ENCODE measurements at regions not wholly inside any gene's neighbourhood (a gene's known extent, or its start where the extent isn't known, plus 50 kb on each side); places are given as distances from the start of the nearest gene placed in this dataset.
"Not testable (repeated sequence)": the region's sequence is repeated elsewhere in the genome, so short reads cannot be mapped to it uniquely, and the experiment has no call there.

DNA sequence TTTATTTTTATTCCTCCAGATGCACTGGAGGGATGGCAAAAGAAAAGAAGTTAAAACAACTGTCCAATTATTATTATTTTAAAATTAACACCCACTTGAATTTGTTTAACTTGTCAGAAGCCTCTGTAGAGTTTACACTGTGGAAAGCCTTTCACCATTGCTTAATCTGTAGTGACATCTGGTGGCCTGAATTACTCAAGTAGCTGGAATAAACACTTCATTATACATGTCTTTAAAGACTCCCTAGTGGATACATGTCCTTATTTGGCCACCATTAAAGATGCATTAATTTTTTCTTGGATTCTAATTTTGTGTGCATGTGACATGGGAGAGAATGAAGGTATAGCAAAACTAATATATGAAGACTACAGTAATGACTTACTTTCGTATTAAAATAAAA lies 1496.5 kb downstream of the FAM181B start:
- Histone ChIP-seq H3K36me3 (ENCODE audit: insufficient read depth, insufficient read length, low read length) (no peaks in the 10 kb centered on the region), H3K4me3 (ENCODE audit: insufficient read length, low read depth) (no peak overlapping the region), H3K9ac (ENCODE audit: insufficient read length, low read depth) (no peak overlapping the region), H3K27me3 (ENCODE audit: insufficient read depth, insufficient read length) (no peaks in the 10 kb centered on the region), H3K9me3 (ENCODE audit: insufficient read depth, low read length) (no peaks in the 10 kb centered on the region), H3K4me1 (ENCODE audit: insufficient read depth, insufficient read length) (no peaks in the 10 kb centered on the region)
- DNase-seq (ENCODE audit: low read depth, low spot score), result peak; percentile 20
- TF ChIP-seq ZNF274 (IDR thresholded peaks at IDR 0.05; ENCODE audit: low read depth, low read length) (no peak), YY1 (IDR thresholded peaks at IDR 0.05; ENCODE audit: insufficient read depth, insufficient read length) (no peak), SUZ12 (IDR thresholded peaks at IDR 0.05; ENCODE audit: extremely low read depth, insufficient read depth, insufficient read length) (no peak)

DNA sequence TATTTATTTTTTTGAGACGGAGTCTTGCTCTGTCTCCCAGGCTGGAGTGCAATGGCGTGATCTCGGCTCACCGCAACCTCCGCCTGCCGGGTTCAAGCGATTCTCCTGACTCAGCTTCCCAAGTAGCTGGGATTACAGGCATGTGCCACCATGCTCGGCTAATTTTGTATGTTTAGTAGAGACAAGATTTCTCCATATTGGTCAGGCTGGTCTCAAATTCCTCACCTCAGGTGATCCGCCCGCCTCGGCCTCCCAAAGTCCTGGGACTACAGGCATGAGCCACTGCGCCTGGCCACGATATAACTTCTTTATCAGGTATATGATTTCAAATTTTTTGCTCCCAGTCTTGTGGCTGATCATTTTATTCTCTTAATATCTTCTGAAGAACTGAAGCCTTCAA lies 1506.3 kb downstream of the FAM181B start:
- H3K27me3 ChIP-seq (ENCODE audit: insufficient read depth, insufficient read length); DNase-seq (ENCODE audit: low read depth, low spot score); H3K4me3 ChIP-seq (ENCODE audit: insufficient read length, low read depth); H3K9me3 ChIP-seq (ENCODE audit: insufficient read depth, low read length); H3K4me1 ChIP-seq (ENCODE audit: insufficient read depth, insufficient read length); H3K36me3 ChIP-seq (ENCODE audit: insufficient read depth, insufficient read length, low read length); H3K9ac ChIP-seq (ENCODE audit: insufficient read length, low read depth): not testable (repeated sequence)

- H3K9me3 ChIP-seq (ENCODE audit: insufficient read depth, low read length), result no peaks in the 10 kb centered on the region
- H3K4me1 ChIP-seq (ENCODE audit: insufficient read depth, insufficient read length), result no peaks in the 10 kb centered on the region
- no peak for DNase-seq (ENCODE audit: low read depth, low spot score)
- H3K27me3 ChIP-seq (ENCODE audit: insufficient read depth, insufficient read length), result no peaks in the 10 kb centered on the region
- TF ChIP-seq ZNF274 (IDR thresholded peaks at IDR 0.05; ENCODE audit: low read depth, low read length), result no peak
- no peak for TF ChIP-seq YY1 (IDR thresholded peaks at IDR 0.05; ENCODE audit: insufficient read depth, insufficient read length)
- TF ChIP-seq SUZ12 (IDR thresholded peaks at IDR 0.05; ENCODE audit: extremely low read depth, insufficient read depth, insufficient read length), result no peak
- no peak overlapping the region for H3K4me3 ChIP-seq (ENCODE audit: insufficient read length, low read depth)
- H3K36me3 ChIP-seq (ENCODE audit: insufficient read depth, insufficient read length, low read length), result no peaks in the 10 kb centered on the region
- no peak overlapping the region for H3K9ac ChIP-seq (ENCODE audit: insufficient read length, low read depth)
These were observed 1509.3 kb downstream of the FAM181B start for GRCh38 chr11:81224396-81224795.

DNA sequence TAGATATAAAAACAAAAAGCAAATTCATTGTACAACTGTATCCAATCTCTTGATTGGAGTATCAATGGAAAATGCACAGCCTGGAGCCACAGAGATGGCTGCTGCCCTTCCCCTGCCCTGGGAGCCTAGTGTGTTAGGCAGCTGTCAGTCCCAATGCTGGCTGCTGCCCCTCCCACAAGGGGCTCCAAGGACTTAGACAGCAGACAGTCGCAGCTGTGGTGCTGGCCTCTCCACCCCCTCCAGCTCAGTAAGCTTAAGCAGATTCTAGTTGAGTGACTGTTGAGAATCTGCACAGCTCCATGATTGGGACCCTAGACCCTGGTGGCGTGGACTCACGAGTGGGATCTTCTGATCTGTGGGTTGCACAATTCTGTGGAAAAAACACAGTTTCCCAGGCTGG lies 1511.2 kb downstream of the FAM181B start:
- no peak for TF ChIP-seq SUZ12 (IDR thresholded peaks at IDR 0.05; ENCODE audit: extremely low read depth, insufficient read depth, insufficient read length)
- no peak for TF ChIP-seq ZNF274 (IDR thresholded peaks at IDR 0.05; ENCODE audit: low read depth, low read length)
- TF ChIP-seq YY1 (IDR thresholded peaks at IDR 0.05; ENCODE audit: insufficient read depth, insufficient read length), result no peak
- H3K36me3 ChIP-seq (ENCODE audit: insufficient read depth, insufficient read length, low read length), result no peaks in the 10 kb centered on the region
- no peak for DNase-seq (ENCODE audit: low read depth, low spot score)
- H3K9me3 ChIP-seq (ENCODE audit: insufficient read depth, low read length), result no peaks in the 10 kb centered on the region
- H3K4me3 ChIP-seq (ENCODE audit: insufficient read length, low read depth), result no peak overlapping the region
- no peaks in the 10 kb centered on the region for H3K27me3 ChIP-seq (ENCODE audit: insufficient read depth, insufficient read length)
- no peak overlapping the region for H3K9ac ChIP-seq (ENCODE audit: insufficient read length, low read depth)
- no peaks in the 10 kb centered on the region for H3K4me1 ChIP-seq (ENCODE audit: insufficient read depth, insufficient read length)

DNA sequence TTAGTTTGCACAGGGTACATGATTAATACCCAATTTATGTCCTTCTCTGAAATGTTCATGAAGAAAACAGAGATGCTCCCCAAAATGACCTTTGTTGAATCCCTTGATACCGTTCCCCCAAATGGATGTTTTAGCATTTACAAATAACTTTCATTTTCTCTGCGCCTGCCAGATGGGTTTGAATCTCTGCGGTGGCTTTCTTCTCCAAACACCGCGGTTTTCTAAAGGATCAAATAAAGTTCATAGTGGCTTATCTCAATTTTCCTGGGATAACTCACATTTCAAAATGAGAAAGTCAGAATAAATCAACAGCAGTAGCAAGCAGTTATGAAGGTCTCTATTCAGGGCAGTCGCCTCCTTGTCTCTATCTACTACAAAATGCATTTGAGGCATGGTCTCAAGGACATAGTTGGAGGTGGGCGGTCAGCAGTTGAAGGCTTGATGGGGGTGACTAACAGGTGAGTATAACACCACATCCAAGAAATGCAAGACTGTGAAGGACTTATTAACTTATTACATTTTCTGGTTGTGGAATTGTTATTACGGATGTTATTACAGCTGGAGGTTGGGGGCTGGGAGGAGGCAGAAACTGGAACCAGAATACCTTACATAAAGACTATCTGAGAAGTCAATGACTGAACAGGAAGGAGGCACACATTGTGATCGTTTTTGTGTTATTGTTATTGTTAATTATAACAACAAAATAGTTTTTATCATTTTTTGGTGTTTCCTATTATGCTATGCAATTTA lies 1513.3 kb downstream of the FAM181B start:
- H3K36me3 ChIP-seq (ENCODE audit: insufficient read depth, insufficient read length, low read length), result no peaks in the 10 kb centered on the region
- no peak overlapping the region for H3K9ac ChIP-seq (ENCODE audit: insufficient read length, low read depth)
- H3K9me3 ChIP-seq (ENCODE audit: insufficient read depth, low read length), result no peaks in the 10 kb centered on the region
- H3K27me3 ChIP-seq (ENCODE audit: insufficient read depth, insufficient read length), result no peaks in the 10 kb centered on the region
- TF ChIP-seq ZNF274 (IDR thresholded peaks at IDR 0.05; ENCODE audit: low read depth, low read length) (no peak), SUZ12 (IDR thresholded peaks at IDR 0.05; ENCODE audit: extremely low read depth, insufficient read depth, insufficient read length) (no peak)
- DNase-seq (ENCODE audit: low read depth, low spot score), result no peak
- no peaks in the 10 kb centered on the region for H3K4me1 ChIP-seq (ENCODE audit: insufficient read depth, insufficient read length)
- H3K4me3 ChIP-seq (ENCODE audit: insufficient read length, low read depth), result no peak overlapping the region

DNA sequence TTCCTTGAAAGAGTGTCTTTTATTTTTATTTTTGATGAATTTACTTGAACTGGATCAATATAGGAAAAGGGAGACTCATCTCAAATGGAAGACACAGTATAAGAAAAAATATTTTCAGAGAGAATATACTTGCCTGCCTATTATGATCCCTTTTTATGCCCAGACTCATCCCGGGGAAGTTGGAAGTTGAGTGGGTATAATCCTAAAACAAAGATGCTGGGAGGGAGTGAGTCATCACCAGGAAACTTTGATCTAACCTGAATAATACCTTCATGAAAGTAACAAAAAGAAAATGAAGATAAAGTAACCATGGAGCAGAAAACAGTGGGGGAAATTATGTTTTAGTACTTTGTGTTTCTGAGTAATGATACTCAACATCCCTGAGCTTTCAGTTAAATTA lies 1514.0 kb downstream of the FAM181B start:
- TF ChIP-seq ZNF274 (IDR thresholded peaks at IDR 0.05; ENCODE audit: low read depth, low read length) (no peak), YY1 (IDR thresholded peaks at IDR 0.05; ENCODE audit: insufficient read depth, insufficient read length) (no peak), SUZ12 (IDR thresholded peaks at IDR 0.05; ENCODE audit: extremely low read depth, insufficient read depth, insufficient read length) (no peak)
- Histone ChIP-seq H3K4me1 (ENCODE audit: insufficient read depth, insufficient read length) (no peaks in the 10 kb centered on the region), H3K9ac (ENCODE audit: insufficient read length, low read depth) (no peak overlapping the region), H3K9me3 (ENCODE audit: insufficient read depth, low read length) (no peaks in the 10 kb centered on the region), H3K27me3 (ENCODE audit: insufficient read depth, insufficient read length) (no peaks in the 10 kb centered on the region), H3K4me3 (ENCODE audit: insufficient read length, low read depth) (no peak overlapping the region), H3K36me3 (ENCODE audit: insufficient read depth, insufficient read length, low read length) (no peaks in the 10 kb centered on the region)
- DNase-seq (ENCODE audit: low read depth, low spot score), result no peak

DNA sequence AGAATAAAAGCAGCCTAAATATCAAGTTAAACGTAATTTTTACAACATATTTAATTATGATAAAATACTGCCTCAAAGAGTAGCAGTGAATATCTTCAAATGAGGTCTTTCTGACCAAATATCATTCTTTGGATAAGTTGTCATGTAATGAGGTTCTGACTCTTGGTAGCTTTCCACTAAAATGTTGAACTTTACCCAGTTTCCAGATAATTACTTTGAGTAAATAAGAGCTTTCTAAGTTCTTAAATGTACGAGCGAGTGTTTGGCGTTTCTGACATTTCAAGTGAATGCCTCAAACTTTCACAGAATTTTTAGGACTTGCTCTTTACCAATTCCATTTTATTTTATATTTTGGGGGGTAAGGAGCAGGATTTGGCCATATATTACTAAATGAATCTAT lies 1515.2 kb downstream of the FAM181B start:
- Histone ChIP-seq H3K4me3 (ENCODE audit: insufficient read length, low read depth) (no peak overlapping the region), H3K9me3 (ENCODE audit: insufficient read depth, low read length) (peaks cover 8% of the 10 kb centered on the region; the same call in 1 of the 2 replicates), H3K4me1 (ENCODE audit: insufficient read depth, insufficient read length) (no peaks in the 10 kb centered on the region), H3K27me3 (ENCODE audit: insufficient read depth, insufficient read length) (no peaks in the 10 kb centered on the region), H3K9ac (ENCODE audit: insufficient read length, low read depth) (no peak overlapping the region), H3K36me3 (ENCODE audit: insufficient read depth, insufficient read length, low read length) (no peaks in the 10 kb centered on the region)
- TF ChIP-seq YY1 (IDR thresholded peaks at IDR 0.05; ENCODE audit: insufficient read depth, insufficient read length) (no peak), ZNF274 (IDR thresholded peaks at IDR 0.05; ENCODE audit: low read depth, low read length) (no peak), SUZ12 (IDR thresholded peaks at IDR 0.05; ENCODE audit: extremely low read depth, insufficient read depth, insufficient read length) (no peak)
- no peak for DNase-seq (ENCODE audit: low read depth, low spot score)
